GM13976 (cell line): ENCODE measurements at regions not wholly inside any gene's neighbourhood (a gene's known extent, or its start where the extent isn't known, plus 50 kb on each side); places are given as distances from the start of the nearest gene placed in this dataset.

ENCODE experiments used
- DNase-seq: peaks from one replicate; pipeline ENCODE4 v3.0.0; 2012; ENCODE audit warnings: low spot score
- in situ Hi-C: fragments of 300-500 bp; cut with MboI; formaldehyde crosslinking; loops from one replicate; pipeline ENCODE4 v1.12.0; 2022; ENCODE audit warnings: low sequenced_read_pairs, mixed read lengths, inconsistent platforms; ENCODE audit not compliant: unreplicated experiment
- TF ChIP-seq, protein P1 (sequence below): IDR thresholded peaks from 2 replicates; pipeline ENCODE4 v1.5.1; 2012; ENCODE audit warnings: borderline replicate concordance, mild to moderate bottlenecking; ENCODE audit not compliant: insufficient read depth; ENCODE audit errors: extremely low read depth, missing control alignments, control extremely low read depth

DNA sequence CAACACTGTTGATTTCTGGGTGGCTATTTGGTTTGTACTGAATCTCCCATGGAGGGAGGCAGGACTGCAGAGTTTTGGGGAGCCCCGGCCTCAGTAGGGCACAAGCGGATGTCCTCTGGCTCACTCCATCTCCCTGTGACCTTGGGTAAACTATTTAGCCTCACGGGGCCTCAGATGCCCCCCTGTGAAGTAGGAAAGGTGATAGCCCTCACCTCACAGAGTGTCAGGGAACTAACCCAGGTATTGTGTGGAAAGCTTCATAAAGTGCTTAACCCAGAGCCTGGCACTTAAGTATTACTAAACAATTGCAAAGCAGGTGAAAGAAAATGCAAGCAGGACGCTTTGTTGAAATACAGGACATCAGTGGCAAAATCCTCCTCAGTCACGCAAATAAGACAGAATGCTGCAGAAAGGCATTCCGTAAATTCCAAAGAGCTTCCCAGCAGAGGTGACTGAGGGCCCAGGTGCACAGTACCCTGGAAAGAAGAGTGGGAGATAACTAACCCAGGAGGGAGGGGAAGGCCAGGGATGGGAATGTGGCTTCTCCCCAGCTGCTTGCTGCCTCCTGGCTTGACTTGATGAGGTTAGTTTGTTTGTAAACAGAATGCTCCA is 436.3 kb downstream of the PRDM2 start:
- TF ChIP-seq, protein P1, sequence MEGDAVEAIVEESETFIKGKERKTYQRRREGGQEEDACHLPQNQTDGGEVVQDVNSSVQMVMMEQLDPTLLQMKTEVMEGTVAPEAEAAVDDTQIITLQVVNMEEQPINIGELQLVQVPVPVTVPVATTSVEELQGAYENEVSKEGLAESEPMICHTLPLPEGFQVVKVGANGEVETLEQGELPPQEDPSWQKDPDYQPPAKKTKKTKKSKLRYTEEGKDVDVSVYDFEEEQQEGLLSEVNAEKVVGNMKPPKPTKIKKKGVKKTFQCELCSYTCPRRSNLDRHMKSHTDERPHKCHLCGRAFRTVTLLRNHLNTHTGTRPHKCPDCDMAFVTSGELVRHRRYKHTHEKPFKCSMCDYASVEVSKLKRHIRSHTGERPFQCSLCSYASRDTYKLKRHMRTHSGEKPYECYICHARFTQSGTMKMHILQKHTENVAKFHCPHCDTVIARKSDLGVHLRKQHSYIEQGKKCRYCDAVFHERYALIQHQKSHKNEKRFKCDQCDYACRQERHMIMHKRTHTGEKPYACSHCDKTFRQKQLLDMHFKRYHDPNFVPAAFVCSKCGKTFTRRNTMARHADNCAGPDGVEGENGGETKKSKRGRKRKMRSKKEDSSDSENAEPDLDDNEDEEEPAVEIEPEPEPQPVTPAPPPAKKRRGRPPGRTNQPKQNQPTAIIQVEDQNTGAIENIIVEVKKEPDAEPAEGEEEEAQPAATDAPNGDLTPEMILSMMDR = no peak
- DNase-seq = no peak
- in situ Hi-C loops = no loop called here

DNA sequence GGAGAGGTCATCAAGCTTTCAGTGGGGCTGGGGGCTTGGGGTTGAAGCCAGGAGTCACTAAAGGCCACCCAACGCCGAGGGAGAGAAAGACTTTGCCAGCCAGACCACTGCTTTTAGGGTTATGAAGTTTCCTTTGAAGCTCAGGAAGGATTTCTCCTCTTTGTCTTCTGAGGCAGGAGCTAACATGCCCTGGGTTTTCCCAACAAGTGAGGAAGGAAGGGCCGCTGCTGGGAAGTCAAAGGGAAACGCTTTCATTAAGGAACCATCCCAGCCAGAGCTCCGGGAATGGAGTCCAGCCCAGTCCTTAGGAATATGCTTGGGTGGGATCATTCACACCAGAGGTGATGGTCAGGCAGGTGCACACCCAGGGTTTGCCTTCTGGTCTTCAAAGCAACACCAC is 436.9 kb downstream of the PRDM2 start:
- in situ Hi-C loops = no loop called here
- no peak for DNase-seq
- TF ChIP-seq, protein P1 = no peak

DNA sequence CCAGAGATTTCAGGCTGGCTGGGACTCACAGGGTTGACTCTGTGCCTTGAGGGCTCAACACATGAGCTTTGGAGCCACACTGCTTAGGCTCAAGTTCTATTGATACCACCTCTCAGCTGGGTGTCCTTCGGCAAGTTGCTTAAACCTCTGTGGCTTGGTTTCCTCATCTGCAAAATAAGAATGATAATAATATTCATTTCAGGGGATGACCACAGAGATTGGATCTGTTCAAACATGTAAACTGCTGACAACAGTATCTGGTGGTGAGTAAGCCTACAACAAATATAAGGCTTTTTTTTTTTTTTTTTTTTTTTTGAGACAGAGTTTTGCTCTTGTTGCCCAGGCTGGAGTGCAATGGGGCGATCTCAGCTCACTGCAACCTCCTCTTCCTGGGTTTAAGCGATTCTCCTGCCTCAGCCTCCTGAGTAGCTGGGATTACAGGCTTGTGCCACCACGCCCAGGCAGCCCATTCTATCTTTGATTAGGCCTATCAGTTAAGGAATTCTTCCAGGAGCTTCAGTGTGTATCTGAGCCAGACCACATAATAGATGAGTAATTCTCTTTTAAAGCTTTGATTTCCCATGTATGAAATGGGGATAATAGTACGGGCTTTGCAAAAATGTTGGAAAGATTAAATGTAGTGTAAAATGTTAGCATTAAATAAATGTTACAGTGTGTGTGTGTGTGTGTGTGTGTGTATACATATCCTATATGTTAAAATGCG is 437.6 kb downstream of the PRDM2 start:
- no peak for DNase-seq
- TF ChIP-seq, protein P1 = no peak
- in situ Hi-C loops = no loop called here

DNA sequence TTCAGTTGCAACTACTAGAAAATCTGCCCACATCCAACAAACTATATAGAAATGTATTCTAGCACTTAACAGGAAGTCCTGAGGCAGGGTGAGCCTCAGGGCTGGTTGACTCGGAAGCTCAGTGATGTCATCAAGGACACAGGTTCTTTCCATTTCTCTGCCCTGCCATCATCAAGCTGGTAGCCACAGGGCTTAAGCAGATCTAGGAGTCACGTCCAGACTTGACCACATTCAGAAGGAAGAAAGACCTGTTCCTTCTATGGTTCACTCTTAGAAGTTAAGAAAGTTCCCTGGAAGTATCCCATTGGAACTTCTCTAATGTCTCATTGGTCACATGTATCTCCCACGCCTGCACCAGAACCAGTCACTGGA is 438.1 kb downstream of the PRDM2 start:
- no peak for DNase-seq
- TF ChIP-seq, protein P1 = no peak
- in situ Hi-C loops = no loop called here

DNA sequence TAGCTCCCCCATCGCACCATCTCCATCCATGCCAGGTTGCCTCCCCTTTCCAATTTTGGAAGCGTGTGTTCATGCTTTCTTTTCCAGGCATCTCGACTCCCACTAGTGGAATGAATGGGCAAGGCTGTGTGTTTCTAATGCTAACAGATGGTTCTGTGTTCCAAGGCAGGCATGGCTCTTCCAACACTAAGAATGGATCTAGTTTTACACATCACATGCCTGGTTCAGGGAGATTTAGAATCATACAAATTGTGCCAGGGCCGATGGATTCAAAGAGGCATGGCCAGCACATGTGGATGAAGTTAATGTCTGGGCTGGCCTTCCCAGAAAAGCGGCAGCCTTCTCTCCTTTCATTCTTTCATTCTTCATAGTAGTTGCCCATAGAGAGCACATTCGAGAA is 438.7 kb downstream of the PRDM2 start:
- no peak for DNase-seq
- in situ Hi-C loops = no loop called here
- TF ChIP-seq, protein P1 = no peak

DNA sequence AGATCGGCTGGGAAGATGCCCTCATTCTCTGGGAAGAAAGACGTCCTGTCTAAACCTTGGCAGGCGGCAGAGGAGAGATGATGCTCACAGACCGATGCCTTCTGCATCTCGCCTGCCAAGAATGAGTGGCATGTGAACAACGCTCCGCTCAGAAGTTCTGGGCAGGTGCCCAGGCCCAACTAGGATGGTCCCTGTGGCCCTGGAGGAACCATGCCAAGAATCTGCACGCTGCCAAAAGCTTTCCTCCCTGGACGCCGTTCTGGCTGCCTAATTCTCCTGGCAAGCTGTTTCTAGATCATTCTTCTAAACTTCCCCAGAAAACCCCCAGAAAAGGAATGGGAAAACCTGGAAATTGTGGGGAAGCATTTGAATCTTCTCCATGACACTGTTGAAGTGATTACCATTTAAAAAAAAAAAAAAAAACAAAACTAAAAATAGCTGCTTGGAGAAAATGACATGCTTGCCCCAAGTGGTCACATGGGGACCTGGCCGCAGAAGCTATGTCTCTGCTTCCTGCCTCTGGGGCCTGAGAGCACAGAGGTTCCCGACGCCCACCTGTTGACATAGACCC is 440.9 kb downstream of the PRDM2 start:
- in situ Hi-C loops = no loop called here
- TF ChIP-seq, protein P1 = no peak
- DNase-seq = no peak
